Stomach (tissue), 4 donors: ENCODE measurements at regions not wholly inside any gene's neighbourhood (a gene's known extent, or its start where the extent isn't known, plus 50 kb on each side); places are given as distances from the start of the nearest gene placed in this dataset.

ENCODE experiments used
- CTCF ChIP-seq, 7 experiments: fragments of 450-650 bp in 4 of 7; fragments of 200-600 bp in 3 of 7; sonication (generic) in 3 of 7; IDR thresholded peaks; one replicate each; pipeline ENCODE4 v1.5.1; 2016 to 2019; ENCODE audit warnings: antibody characterized with exemption in 7 of 7, control low read depth in 2 of 7, mild to moderate bottlenecking in 1 of 7
- EP300 ChIP-seq: sonication (generic); formaldehyde crosslinking; IDR thresholded peaks from one replicate; pipeline ENCODE4 v1.6.1; 2017; ENCODE audit warnings: antibody characterized with exemption
- POLR2A ChIP-seq, 4 donors: fragments of 450-650 bp; IDR thresholded peaks; one replicate each; pipeline ENCODE4 v1.6.1; 2016; ENCODE audit warnings: antibody characterized with exemption in 4 of 4, control low read depth in 2 of 4, mild to moderate bottlenecking in 1 of 4, moderate library complexity in 1 of 4

GRCh38 chr1:79239840-79240239, 233.3 kb upstream of the ADGRL4 start:
- TF ChIP-seq CTCF (IDR thresholded peaks at IDR 0.05), result no peak
- TF ChIP-seq POLR2A (IDR thresholded peaks at IDR 0.05), result no peak
- no peak for TF ChIP-seq EP300
